H9 (cell line): ENCODE measurements at regions not wholly inside any gene's neighbourhood (a gene's known extent, or its start where the extent isn't known, plus 50 kb on each side); places are given as distances from the start of the nearest gene placed in this dataset.

Source experiments
- DNase-seq: peaks from one replicate; pipeline ENCODE4 v3.0.0-alpha.2; 2017
- H2AFZ ChIP-seq: one replicate; pipeline ENCODE4 v1.6.1; 2013; ENCODE audit warnings: mild to moderate bottlenecking, low read length, control low read depth, moderate library complexity
- H2AK5ac ChIP-seq: 2 replicates; pipeline ENCODE4 v1.6.1; 2013; ENCODE audit warnings: low read length, control low read depth, mixed read lengths; ENCODE audit not compliant: insufficient read length
- H2BK120ac ChIP-seq: one replicate; pipeline ENCODE4 v1.6.1; 2013; ENCODE audit warnings: low read depth, mild to moderate bottlenecking, low read length, control low read depth, inconsistent platforms; ENCODE audit not compliant: poor library complexity, severe bottlenecking
- H2BK12ac ChIP-seq: 2 replicates; pipeline ENCODE4 v1.6.1; 2013; ENCODE audit warnings: low read length, control low read depth, mixed read lengths, low read depth; ENCODE audit not compliant: insufficient read length
- H2BK15ac ChIP-seq: 2 replicates; pipeline ENCODE4 v1.6.1; 2013; ENCODE audit warnings: low read depth, low read length, control low read depth
- H2BK20ac ChIP-seq: one replicate; pipeline ENCODE4 v1.6.1; 2013; ENCODE audit warnings: low read depth, mild to moderate bottlenecking, low read length, control low read depth, inconsistent platforms; ENCODE audit not compliant: poor library complexity, severe bottlenecking
- H2BK5ac ChIP-seq: 2 replicates; pipeline ENCODE4 v1.6.1; 2013; ENCODE audit warnings: low read length, control low read depth, mixed read lengths; ENCODE audit not compliant: insufficient read length
- H3K14ac ChIP-seq: 2 replicates; pipeline ENCODE4 v1.6.1; 2013; ENCODE audit warnings: low read length, control low read depth; ENCODE audit not compliant: insufficient read depth
- H3K18ac ChIP-seq: 2 replicates; pipeline ENCODE4 v1.6.1; 2013; ENCODE audit warnings: low read depth, mild to moderate bottlenecking, mixed read lengths, low read length, control low read depth; ENCODE audit not compliant: insufficient read length
- H3K23ac ChIP-seq: 2 replicates; pipeline ENCODE4 v1.6.1; 2013; ENCODE audit warnings: low read length, control low read depth, mixed read lengths, low read depth; ENCODE audit not compliant: insufficient read length
- H3K23me2 ChIP-seq: 2 replicates; pipeline ENCODE4 v1.6.1; 2013; ENCODE audit warnings: low read depth, mild to moderate bottlenecking, mixed read lengths, low read length, control low read depth; ENCODE audit not compliant: insufficient read length, poor library complexity, severe bottlenecking
- H3K27ac ChIP-seq: 2 replicates; pipeline ENCODE4 v1.5.1; 2013; ENCODE audit warnings: low read length, control low read depth, mixed read lengths, low read depth; ENCODE audit not compliant: insufficient read length
- H3K27me3 ChIP-seq: 2 replicates; pipeline ENCODE4 v1.6.1; 2013; ENCODE audit warnings: low read length, control low read depth, inconsistent platforms; ENCODE audit not compliant: insufficient read depth
- H3K4ac ChIP-seq: 2 replicates; pipeline ENCODE4 v1.6.1; 2013; ENCODE audit warnings: low read depth, mild to moderate bottlenecking, control low read depth, inconsistent platforms, low read length, moderate library complexity
- H3K4me1 ChIP-seq: 2 replicates; pipeline ENCODE4 v1.6.1; 2013; ENCODE audit warnings: low read length, control low read depth, inconsistent platforms; ENCODE audit not compliant: insufficient read depth
- H3K4me2 ChIP-seq: 2 replicates; pipeline ENCODE4 v1.6.1; 2013; ENCODE audit warnings: low read length, control low read depth, mixed read lengths; ENCODE audit not compliant: insufficient read length, insufficient read depth
- H3K56ac ChIP-seq: 2 replicates; pipeline ENCODE4 v1.6.1; 2013; ENCODE audit warnings: low read depth, mild to moderate bottlenecking, mixed read lengths, low read length, control low read depth; ENCODE audit not compliant: insufficient read length
- H3K79me1 ChIP-seq: 2 replicates; pipeline ENCODE4 v1.6.1; 2013; ENCODE audit warnings: low read depth, mild to moderate bottlenecking, moderate library complexity, low read length, control low read depth, inconsistent platforms; ENCODE audit not compliant: insufficient read depth, poor library complexity, severe bottlenecking
- H3K79me2 ChIP-seq: 2 replicates; pipeline ENCODE4 v1.6.1; 2013; ENCODE audit warnings: low read length, control low read depth, inconsistent platforms; ENCODE audit not compliant: insufficient read depth
- H3K9ac ChIP-seq: 2 replicates; pipeline ENCODE4 v1.6.1; 2013; ENCODE audit warnings: low read length, control low read depth, mixed read lengths; ENCODE audit not compliant: insufficient read length; ENCODE audit errors: extremely low read depth
- H3K9me3 ChIP-seq: one replicate; pipeline ENCODE4 v1.6.1; 2013; ENCODE audit warnings: low read depth, low read length, inconsistent platforms; ENCODE audit not compliant: control insufficient read depth
- H3T11ph ChIP-seq: one replicate; pipeline ENCODE4 v1.6.1; 2013; ENCODE audit warnings: mild to moderate bottlenecking, low read length, control low read depth, inconsistent platforms
- H4K20me1 ChIP-seq: one replicate; pipeline ENCODE4 v1.6.1; 2013; ENCODE audit not compliant: control insufficient read depth, insufficient read length, insufficient read depth
- H4K5ac ChIP-seq: 2 replicates; pipeline ENCODE4 v1.6.1; 2013; ENCODE audit warnings: low read depth, mild to moderate bottlenecking, mixed read lengths, low read length, control low read depth; ENCODE audit not compliant: insufficient read length
- H4K8ac ChIP-seq: replicated peaks from 2 replicates; pipeline ENCODE4 v1.6.1; 2013; ENCODE audit warnings: low read length, control low read depth, mixed read lengths, low read depth; ENCODE audit not compliant: insufficient read length
- H4K91ac ChIP-seq: 2 replicates; pipeline ENCODE4 v1.6.1; 2013; ENCODE audit warnings: low read depth, mild to moderate bottlenecking, moderate library complexity, mixed read lengths, low read length, control low read depth; ENCODE audit not compliant: insufficient read length
- H3K27ac Mint-ChIP-seq, 3 experiments: 2 replicates in 2 of 3; 3 replicates in 1 of 3; pipeline ENCODE4 v1.8.0; 2020 to 2021; ENCODE audit warnings: mixed read lengths in 3 of 3, mild to moderate bottlenecking in 1 of 3, moderate library complexity in 1 of 3
- H3K27me3 Mint-ChIP-seq: 2 replicates; pipeline ENCODE4 v1.8.0; 2021; ENCODE audit warnings: low read depth, mild to moderate bottlenecking, moderate library complexity, mixed read lengths
- H3K36me3 Mint-ChIP-seq, 3 experiments: 2 replicates in 2 of 3; 3 replicates in 1 of 3; pipeline ENCODE4 v1.8.0; 2020 to 2021; ENCODE audit warnings: low read depth in 3 of 3, mixed read lengths in 3 of 3; ENCODE audit not compliant: insufficient read depth in 1 of 3
- H3K4me1 Mint-ChIP-seq, 2 experiments: 2 replicates each; pipeline ENCODE4 v1.8.0; 2020; ENCODE audit warnings: mixed read lengths in 2 of 2
- H3K4me3 Mint-ChIP-seq, 2 experiments: 2 replicates in 1 of 2; 3 replicates in 1 of 2; pipeline ENCODE4 v1.8.0; 2020 to 2021; ENCODE audit warnings: mild to moderate bottlenecking in 2 of 2, mixed read lengths in 2 of 2, moderate library complexity in 1 of 2
- H3K9me3 Mint-ChIP-seq, 2 experiments: 2 replicates in 1 of 2; 3 replicates in 1 of 2; pipeline ENCODE4 v1.8.0; 2020; ENCODE audit warnings: mild to moderate bottlenecking in 2 of 2, mixed read lengths in 2 of 2, moderate library complexity in 1 of 2
- CTCF ChIP-seq: fragments of 200-600 bp; sonication (generic); conservative IDR thresholded peaks from 3 replicates; pipeline ENCODE4 v1.8.0; 2021; ENCODE audit warnings: antibody characterized with exemption, mild to moderate bottlenecking

- H3K27ac Mint-ChIP-seq = peak overlapping the region in 1 of 3 experiments; percentile 15; a peak in 1 of 7 replicates
- Histone ChIP-seq H2BK20ac (no peak overlapping the region), H3K27ac (no peak overlapping the region), H4K8ac (no peak overlapping the region), H3K27me3 (no peaks in the 10 kb centered on the region), H4K20me1 (no peaks in the 10 kb centered on the region), H3K14ac (no peak overlapping the region), H2BK12ac (no peak overlapping the region), H2BK15ac (no peak overlapping the region), H2AFZ (no peak overlapping the region), H3K23ac (no peak overlapping the region), H3T11ph (no peak overlapping the region), H2AK5ac (no peak overlapping the region), H3K9ac (no peak overlapping the region), H3K4me1 (no peaks in the 10 kb centered on the region; the same call in 1 of the 2 replicates), H3K4me2 (no peak overlapping the region), H3K4ac (no peak overlapping the region), H4K91ac (no peak overlapping the region), H2BK5ac (no peak overlapping the region), H3K79me1 (no peaks in the 10 kb centered on the region), H3K18ac (no peak overlapping the region), H3K56ac (no peak overlapping the region), H3K9me3 (no peaks in the 10 kb centered on the region), H3K23me2 (no peaks in the 10 kb centered on the region), H3K79me2 (no peaks in the 10 kb centered on the region), H4K5ac (no peak overlapping the region), H2BK120ac (no peak overlapping the region)
- H3K4me3 Mint-ChIP-seq = no peak overlapping the region
- TF ChIP-seq CTCF = no peak
- H3K36me3 Mint-ChIP-seq = no peaks in the 10 kb centered on the region; a peak in 1 of 7 replicates
- H3K27me3 Mint-ChIP-seq = no peaks in the 10 kb centered on the region
- peaks cover 27 to 29% of the 10 kb centered on the region in 2 experiments for H3K4me1 Mint-ChIP-seq
- H3K9me3 Mint-ChIP-seq = no peaks in the 10 kb centered on the region; a peak in 1 of 5 replicates
- DNase-seq = no peak
Observed at GRCh38 chr3:154992655-154993054, 87.5 kb upstream of the MME start.
